ENCODE measurements at regions not wholly inside any gene's neighbourhood (a gene's known extent, or its start where the extent isn't known, plus 50 kb on each side); places are given as distances from the start of the nearest gene placed in this dataset.

DNA sequence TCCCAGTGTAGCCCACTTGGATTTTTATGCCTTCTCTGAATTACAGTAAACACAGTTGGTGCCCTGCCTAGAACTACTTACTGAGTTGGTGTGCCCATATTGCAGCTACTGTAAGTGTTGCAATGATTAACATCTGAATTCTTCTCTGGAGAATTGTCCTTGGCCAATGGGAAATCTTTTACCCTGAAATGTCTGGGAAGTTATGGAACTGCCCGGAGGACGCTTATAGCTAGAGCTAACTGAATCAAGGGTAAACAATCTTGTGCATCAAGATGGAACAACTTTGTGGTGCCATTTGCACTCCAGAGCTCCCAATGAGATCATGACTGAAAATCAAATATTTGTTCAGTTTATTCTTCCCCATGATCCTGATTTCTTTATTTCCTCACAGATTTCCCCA is 246.7 kb upstream of the CBLB start:
- no peak overlapping the region for H3K4me3 ChIP-seq (replicated peaks; ENCODE audit: insufficient read depth, low read length)
- DNase-seq (ENCODE audit: low read depth in 1 of 2, low spot score in 1 of 2), result no peak
- H3K27ac ChIP-seq (replicated peaks), result no peak overlapping the region
- no peak for TF ChIP-seq GABPA (IDR thresholded peaks at IDR 0.05; ENCODE audit: low read depth)
- TF ChIP-seq, protein P1, sequence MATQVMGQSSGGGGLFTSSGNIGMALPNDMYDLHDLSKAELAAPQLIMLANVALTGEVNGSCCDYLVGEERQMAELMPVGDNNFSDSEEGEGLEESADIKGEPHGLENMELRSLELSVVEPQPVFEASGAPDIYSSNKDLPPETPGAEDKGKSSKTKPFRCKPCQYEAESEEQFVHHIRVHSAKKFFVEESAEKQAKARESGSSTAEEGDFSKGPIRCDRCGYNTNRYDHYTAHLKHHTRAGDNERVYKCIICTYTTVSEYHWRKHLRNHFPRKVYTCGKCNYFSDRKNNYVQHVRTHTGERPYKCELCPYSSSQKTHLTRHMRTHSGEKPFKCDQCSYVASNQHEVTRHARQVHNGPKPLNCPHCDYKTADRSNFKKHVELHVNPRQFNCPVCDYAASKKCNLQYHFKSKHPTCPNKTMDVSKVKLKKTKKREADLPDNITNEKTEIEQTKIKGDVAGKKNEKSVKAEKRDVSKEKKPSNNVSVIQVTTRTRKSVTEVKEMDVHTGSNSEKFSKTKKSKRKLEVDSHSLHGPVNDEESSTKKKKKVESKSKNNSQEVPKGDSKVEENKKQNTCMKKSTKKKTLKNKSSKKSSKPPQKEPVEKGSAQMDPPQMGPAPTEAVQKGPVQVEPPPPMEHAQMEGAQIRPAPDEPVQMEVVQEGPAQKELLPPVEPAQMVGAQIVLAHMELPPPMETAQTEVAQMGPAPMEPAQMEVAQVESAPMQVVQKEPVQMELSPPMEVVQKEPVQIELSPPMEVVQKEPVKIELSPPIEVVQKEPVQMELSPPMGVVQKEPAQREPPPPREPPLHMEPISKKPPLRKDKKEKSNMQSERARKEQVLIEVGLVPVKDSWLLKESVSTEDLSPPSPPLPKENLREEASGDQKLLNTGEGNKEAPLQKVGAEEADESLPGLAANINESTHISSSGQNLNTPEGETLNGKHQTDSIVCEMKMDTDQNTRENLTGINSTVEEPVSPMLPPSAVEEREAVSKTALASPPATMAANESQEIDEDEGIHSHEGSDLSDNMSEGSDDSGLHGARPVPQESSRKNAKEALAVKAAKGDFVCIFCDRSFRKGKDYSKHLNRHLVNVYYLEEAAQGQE (IDR thresholded peaks at IDR 0.05; ENCODE audit: insufficient replicate concordance, low read depth), result no peak
- no peak for TF ChIP-seq POLR2AphosphoS5 (IDR thresholded peaks at IDR 0.05; ENCODE audit: low read depth)
- TF ChIP-seq SPI1 (IDR thresholded peaks at IDR 0.05; ENCODE audit: borderline replicate concordance, low read depth), result no peak
- TF ChIP-seq CTCF (IDR thresholded peaks at IDR 0.05; ENCODE audit: insufficient read depth, low read length), result no peak
- no peaks in the 10 kb centered on the region for H3K27me3 ChIP-seq (ENCODE audit: insufficient read depth, poor library complexity, severe bottlenecking)

GRCh38 chr3:106116733-106117489 is 248.1 kb upstream of the CBLB start:
- Histone ChIP-seq H3K4me3 (replicated peaks; ENCODE audit: insufficient read depth, low read length) (no peak overlapping the region), H3K27ac (replicated peaks) (no peak overlapping the region), H3K27me3 (ENCODE audit: insufficient read depth, poor library complexity, severe bottlenecking) (no peaks in the 10 kb centered on the region)
- no peak for DNase-seq (ENCODE audit: low read depth in 1 of 2, low spot score in 1 of 2)
- TF ChIP-seq, protein P1 (IDR thresholded peaks at IDR 0.05; ENCODE audit: insufficient replicate concordance, low read depth), result no peak
- no peak for TF ChIP-seq GABPA (IDR thresholded peaks at IDR 0.05; ENCODE audit: low read depth)
- no peak for TF ChIP-seq SPI1 (IDR thresholded peaks at IDR 0.05; ENCODE audit: borderline replicate concordance, low read depth)
- TF ChIP-seq POLR2AphosphoS5 (IDR thresholded peaks at IDR 0.05; ENCODE audit: low read depth), result no peak

GRCh38 chr3:106117490-106117858 is 248.7 kb upstream of the CBLB start:
- no peak for DNase-seq (ENCODE audit: low read depth in 1 of 2, low spot score in 1 of 2)
- TF ChIP-seq POLR2AphosphoS5 (IDR thresholded peaks at IDR 0.05; ENCODE audit: low read depth), result no peak
- TF ChIP-seq, protein P1 (IDR thresholded peaks at IDR 0.05; ENCODE audit: insufficient replicate concordance, low read depth), result no peak
- TF ChIP-seq GABPA (IDR thresholded peaks at IDR 0.05; ENCODE audit: low read depth), result no peak
- TF ChIP-seq SPI1 (IDR thresholded peaks at IDR 0.05; ENCODE audit: borderline replicate concordance, low read depth), result no peak
- no peak for TF ChIP-seq CTCF (IDR thresholded peaks at IDR 0.05; ENCODE audit: insufficient read depth, low read length)
- Histone ChIP-seq H3K4me3 (replicated peaks; ENCODE audit: insufficient read depth, low read length) (no peak overlapping the region), H3K27me3 (ENCODE audit: insufficient read depth, poor library complexity, severe bottlenecking) (no peaks in the 10 kb centered on the region), H3K27ac (replicated peaks) (no peak overlapping the region)

Data from HL-60 (cell line).